ENCODE measurements at regions not wholly inside any gene's neighbourhood (a gene's known extent, or its start where the extent isn't known, plus 50 kb on each side); places are given as distances from the start of the nearest gene placed in this dataset.
"Not testable (repeated sequence)": the region's sequence is repeated elsewhere in the genome, so short reads cannot be mapped to it uniquely, and the experiment has no call there.

- DNase-seq: no peak
Measured at GRCh38 chr5:75839547-75839946, 122.3 kb upstream of the POC5 start.

GRCh38 chr5:75837258-75837841 lies 120.1 kb upstream of the POC5 start:
- no peak for DNase-seq

GRCh38 chr5:75831561-75831960 lies 114.3 kb upstream of the POC5 start:
- DNase-seq: no peak

- no peak for DNase-seq
Measured at GRCh38 chr5:75828029-75828428, 110.8 kb upstream of the POC5 start.

- DNase-seq: no peak
Measured at GRCh38 chr5:75824323-75824722, 107.1 kb upstream of the POC5 start.

- DNase-seq: no peak
Measured at GRCh38 chr5:75823811-75824210, 106.6 kb upstream of the POC5 start.

- DNase-seq: no peak
Measured at GRCh38 chr5:75818661-75819060, 101.4 kb upstream of the POC5 start.

GRCh38 chr5:75799695-75800094 lies 82.5 kb upstream of the POC5 start:
- DNase-seq: not testable (repeated sequence)

GRCh38 chr5:75769338-75769737 lies 52.1 kb upstream of the POC5 start:
- not testable (repeated sequence) for DNase-seq

Data from RPMI8226 (cell line).